Liver (tissue), 8 donors: ENCODE measurements at regions not wholly inside any gene's neighbourhood (a gene's known extent, or its start where the extent isn't known, plus 50 kb on each side); places are given as distances from the start of the nearest gene placed in this dataset.

Experiments used
- DNase-seq: peaks from one replicate; pipeline ENCODE4 v3.0.0-alpha.2; 2017; ENCODE audit warnings: low spot score
- H3K27ac ChIP-seq, 2 donors: one replicate each; pipeline ENCODE4 v1.7.0; 2013; ENCODE audit warnings: inconsistent platforms in 2 of 2, low read length in 2 of 2, control low read depth in 1 of 2, low read depth in 1 of 2, mild to moderate bottlenecking in 1 of 2
- H3K27me3 ChIP-seq, 4 donors: one replicate each; pipeline versions ENCODE4 v1.6.1 to v1.7.0; 2013; ENCODE audit warnings: low read length in 3 of 4, inconsistent platforms in 1 of 4, mild to moderate bottlenecking in 1 of 4, moderate library complexity in 1 of 4; ENCODE audit not compliant: control insufficient read depth in 4 of 4, insufficient read depth in 4 of 4
- H3K36me3 ChIP-seq, 4 donors: one replicate each; pipeline versions ENCODE4 v1.6.1 to v1.7.0; 2013; ENCODE audit warnings: low read length in 3 of 4, mild to moderate bottlenecking in 3 of 4, low read depth in 1 of 4, moderate library complexity in 1 of 4; ENCODE audit not compliant: control insufficient read depth in 4 of 4, insufficient read depth in 3 of 4
- H3K4me1 ChIP-seq, 4 donors: one replicate each; pipeline versions ENCODE4 v1.6.1 to v1.7.0; 2013; ENCODE audit warnings: low read length in 3 of 4, mild to moderate bottlenecking in 3 of 4, moderate library complexity in 1 of 4; ENCODE audit not compliant: control insufficient read depth in 4 of 4, insufficient read depth in 4 of 4
- H3K4me3 ChIP-seq, 3 donors: one replicate each; pipeline versions ENCODE4 v1.6.1 to v1.7.0; 2013; ENCODE audit warnings: low read length in 3 of 3, control low read depth in 1 of 3, low read depth in 1 of 3, mild to moderate bottlenecking in 1 of 3
- H3K9ac ChIP-seq, 2 donors: one replicate each; pipeline ENCODE4 v1.7.0; 2013; ENCODE audit warnings: low read length in 2 of 2, mild to moderate bottlenecking in 2 of 2, moderate library complexity in 2 of 2, control low read depth in 1 of 2, low read depth in 1 of 2
- H3K9me3 ChIP-seq, 4 donors: one replicate each; pipeline versions ENCODE4 v1.6.1 to v1.7.0; 2013; ENCODE audit warnings: low read length in 3 of 4; ENCODE audit not compliant: control insufficient read depth in 4 of 4
- CTCF ChIP-seq: fragments of 150-350 bp; IDR thresholded peaks from 2 replicates; pipeline ENCODE4 v1.5.1; 2017; ENCODE audit warnings: improper control_type of control experiment, low read depth, low read length; ENCODE audit not compliant: missing input control
- EGR1 ChIP-seq, 2 donors: IDR thresholded peaks; 2 replicates each; pipeline ENCODE4 v1.6.1; 2016 to 2018; ENCODE audit warnings: antibody characterized with exemption in 2 of 2, low read depth in 2 of 2
- FOXA1 ChIP-seq: IDR thresholded peaks from 2 replicates; pipeline ENCODE4 v1.6.1; 2016; ENCODE audit warnings: antibody characterized with exemption
- FOXA2 ChIP-seq: IDR thresholded peaks from 2 replicates; pipeline ENCODE4 v1.6.1; 2016; ENCODE audit warnings: antibody characterized with exemption
- HNF4A ChIP-seq, 2 donors: conservative IDR thresholded peaks; 2 replicates each; pipeline ENCODE4 v1.6.1; 2016; ENCODE audit warnings: antibody characterized with exemption in 2 of 2, mild to moderate bottlenecking in 2 of 2
- HNF4G ChIP-seq: IDR thresholded peaks from 2 replicates; pipeline ENCODE4 v1.6.1; 2016; ENCODE audit warnings: antibody characterized with exemption
- JUND ChIP-seq, 2 donors: IDR thresholded peaks; 2 replicates each; pipeline ENCODE4 v1.6.1; 2016; ENCODE audit warnings: antibody characterized with exemption in 2 of 2
- NR2F2 ChIP-seq: IDR thresholded peaks from 2 replicates; pipeline ENCODE4 v1.6.1; 2016; ENCODE audit warnings: antibody characterized with exemption
- RAD21 ChIP-seq, 2 donors: IDR thresholded peaks; 2 replicates each; pipeline ENCODE4 v1.6.1; 2016; ENCODE audit warnings: antibody characterized with exemption in 2 of 2, mild to moderate bottlenecking in 2 of 2
- RXRA ChIP-seq, 2 donors: IDR thresholded peaks; 2 replicates each; pipeline ENCODE4 v1.6.1; 2017 to 2018; ENCODE audit warnings: antibody characterized with exemption in 2 of 2, mild to moderate bottlenecking in 1 of 2
- SP1 ChIP-seq: IDR thresholded peaks from 2 replicates; pipeline ENCODE4 v1.6.1; 2018; ENCODE audit warnings: antibody characterized with exemption, mild to moderate bottlenecking
- TAF1 ChIP-seq: conservative IDR thresholded peaks from 2 replicates; pipeline ENCODE4 v1.6.1; 2016; ENCODE audit warnings: antibody characterized with exemption, mild to moderate bottlenecking
- YY1 ChIP-seq: IDR thresholded peaks from 2 replicates; pipeline ENCODE4 v1.6.1; 2016; ENCODE audit warnings: antibody characterized with exemption, mild to moderate bottlenecking
- ZBTB33 ChIP-seq: IDR thresholded peaks from 2 replicates; pipeline ENCODE4 v1.6.1; 2016; ENCODE audit warnings: antibody characterized with exemption
- WGBS: extraction: QIAGEN DNeasy Blood & Tissue Kit; methylation state at CpG from one replicate; pipeline ENCODE4 v1.1.7; 2013; 5-methylcytosine and 5-hydroxymethylcytosine counted together
- TF ChIP-seq, protein P1 (sequence below): IDR thresholded peaks from 2 replicates; pipeline ENCODE4 v1.6.1; 2016; ENCODE audit warnings: antibody characterized with exemption
- TF ChIP-seq, protein P2 (sequence below): IDR thresholded peaks from 2 replicates; pipeline ENCODE4 v1.6.1; 2016; ENCODE audit warnings: antibody characterized with exemption, mild to moderate bottlenecking
- donor health status: healthy.
- donor health status: healthy.
- donor health status: healthy.
- donor health status: healthy.
- donor health status: healthy.

DNA sequence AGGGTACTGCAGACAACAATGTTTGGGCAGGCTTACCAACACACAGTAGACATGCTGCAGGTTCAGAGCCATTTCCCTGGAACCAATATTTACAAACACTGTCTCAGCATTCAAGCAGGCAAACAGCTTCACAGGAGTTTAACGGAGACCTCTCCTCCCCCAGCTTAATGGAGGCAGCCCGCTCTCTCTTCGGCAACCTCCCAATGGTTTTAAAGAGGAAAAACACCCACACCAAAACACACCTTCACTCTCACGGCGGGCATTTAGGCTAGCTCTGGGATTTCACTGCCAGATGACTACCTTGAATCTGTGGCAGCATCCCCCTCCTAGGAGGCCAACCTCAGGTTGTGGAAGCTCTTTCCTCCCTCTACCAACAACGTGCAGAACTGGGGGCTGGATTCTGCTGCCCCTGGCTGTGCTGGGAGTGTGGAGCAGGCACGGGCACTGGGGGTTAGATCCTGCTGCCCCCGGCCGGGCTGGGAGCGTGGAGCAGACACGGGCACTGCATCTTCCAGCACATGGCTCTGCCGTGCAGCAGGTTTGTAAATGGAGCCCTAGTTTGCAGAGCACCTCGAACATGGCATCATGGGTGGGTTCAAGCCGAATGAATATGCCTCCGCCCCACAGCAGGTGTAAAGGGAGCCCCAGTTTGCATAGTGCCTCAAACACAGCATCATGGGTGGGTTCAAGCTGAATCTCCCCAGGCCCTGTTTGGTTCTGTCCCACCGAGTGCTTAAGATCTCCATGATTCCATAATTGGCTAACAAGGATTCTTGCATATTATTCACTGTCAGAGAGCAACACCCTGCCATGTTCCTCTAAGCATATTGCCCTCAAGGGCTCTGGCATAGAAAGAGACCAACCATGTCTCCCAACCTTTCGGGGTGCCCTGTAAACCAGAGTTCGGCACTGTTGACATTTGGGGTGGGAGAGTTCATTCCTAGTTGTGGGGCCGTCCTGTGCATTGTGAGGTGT, 86.4 kb downstream of the RBFOX3 start:
- Histone ChIP-seq H3K27me3 (peaks cover 0 to 8% (median 4%) of the 10 kb centered on the region in 4 donors), H3K9ac (no peak overlapping the region), H3K4me1 (no peaks in the 10 kb centered on the region), H3K4me3 (no peak overlapping the region), H3K36me3 (no peaks in the 10 kb centered on the region), H3K27ac (no peak overlapping the region), H3K9me3 (no peaks in the 10 kb centered on the region)
- TF ChIP-seq FOXA1, result no peak
- TF ChIP-seq JUND (IDR thresholded peaks at IDR 0.05), result no peak
- TF ChIP-seq HNF4A (conservative IDR thresholded peaks at IDR 0.05), result no peak
- no peak for TF ChIP-seq CTCF
- TF ChIP-seq HNF4G, result no peak
- no peak for TF ChIP-seq YY1
- TF ChIP-seq SP1, result no peak
- no peak for TF ChIP-seq EGR1 (IDR thresholded peaks at IDR 0.05; ENCODE audit: low read depth in 2 of 2)
- TF ChIP-seq, protein P1, sequence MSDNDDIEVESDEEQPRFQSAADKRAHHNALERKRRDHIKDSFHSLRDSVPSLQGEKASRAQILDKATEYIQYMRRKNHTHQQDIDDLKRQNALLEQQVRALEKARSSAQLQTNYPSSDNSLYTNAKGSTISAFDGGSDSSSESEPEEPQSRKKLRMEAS, result no peak
- TF ChIP-seq ZBTB33, result no peak
- no peak for TF ChIP-seq NR2F2
- no peak for TF ChIP-seq FOXA2
- TF ChIP-seq RXRA (IDR thresholded peaks at IDR 0.05), result no peak
- TF ChIP-seq, protein P2, sequence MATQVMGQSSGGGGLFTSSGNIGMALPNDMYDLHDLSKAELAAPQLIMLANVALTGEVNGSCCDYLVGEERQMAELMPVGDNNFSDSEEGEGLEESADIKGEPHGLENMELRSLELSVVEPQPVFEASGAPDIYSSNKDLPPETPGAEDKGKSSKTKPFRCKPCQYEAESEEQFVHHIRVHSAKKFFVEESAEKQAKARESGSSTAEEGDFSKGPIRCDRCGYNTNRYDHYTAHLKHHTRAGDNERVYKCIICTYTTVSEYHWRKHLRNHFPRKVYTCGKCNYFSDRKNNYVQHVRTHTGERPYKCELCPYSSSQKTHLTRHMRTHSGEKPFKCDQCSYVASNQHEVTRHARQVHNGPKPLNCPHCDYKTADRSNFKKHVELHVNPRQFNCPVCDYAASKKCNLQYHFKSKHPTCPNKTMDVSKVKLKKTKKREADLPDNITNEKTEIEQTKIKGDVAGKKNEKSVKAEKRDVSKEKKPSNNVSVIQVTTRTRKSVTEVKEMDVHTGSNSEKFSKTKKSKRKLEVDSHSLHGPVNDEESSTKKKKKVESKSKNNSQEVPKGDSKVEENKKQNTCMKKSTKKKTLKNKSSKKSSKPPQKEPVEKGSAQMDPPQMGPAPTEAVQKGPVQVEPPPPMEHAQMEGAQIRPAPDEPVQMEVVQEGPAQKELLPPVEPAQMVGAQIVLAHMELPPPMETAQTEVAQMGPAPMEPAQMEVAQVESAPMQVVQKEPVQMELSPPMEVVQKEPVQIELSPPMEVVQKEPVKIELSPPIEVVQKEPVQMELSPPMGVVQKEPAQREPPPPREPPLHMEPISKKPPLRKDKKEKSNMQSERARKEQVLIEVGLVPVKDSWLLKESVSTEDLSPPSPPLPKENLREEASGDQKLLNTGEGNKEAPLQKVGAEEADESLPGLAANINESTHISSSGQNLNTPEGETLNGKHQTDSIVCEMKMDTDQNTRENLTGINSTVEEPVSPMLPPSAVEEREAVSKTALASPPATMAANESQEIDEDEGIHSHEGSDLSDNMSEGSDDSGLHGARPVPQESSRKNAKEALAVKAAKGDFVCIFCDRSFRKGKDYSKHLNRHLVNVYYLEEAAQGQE, result no peak
- WGBS, result 56% methylated on average over 19 of the region's 19 CpGs
- DNase-seq, result no peak

DNA sequence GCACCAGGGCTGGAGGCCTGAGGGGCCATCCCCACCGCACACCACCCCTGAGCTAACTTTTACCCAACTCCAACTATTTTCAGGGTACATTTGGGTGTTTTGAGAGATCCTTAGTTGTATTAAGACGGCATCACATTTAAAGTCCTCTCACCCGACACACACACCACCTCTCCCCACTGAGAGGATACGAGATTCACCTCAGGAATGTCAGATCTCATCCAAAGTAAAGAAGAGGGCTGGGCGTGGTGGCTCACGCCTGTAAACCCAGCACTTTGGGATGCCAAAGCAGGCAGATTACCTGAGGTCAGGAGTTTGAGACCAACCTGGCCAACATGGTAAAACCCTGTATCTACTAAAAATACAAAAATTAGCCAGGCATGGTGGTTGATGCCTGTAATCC, 88.4 kb downstream of the RBFOX3 start:
- Histone ChIP-seq H3K36me3 (no peaks in the 10 kb centered on the region), H3K9me3 (no peaks in the 10 kb centered on the region), H3K9ac (no peak overlapping the region), H3K27ac (no peak overlapping the region), H3K27me3 (peaks cover 0 to 5% (median 2%) of the 10 kb centered on the region in 4 donors), H3K4me1 (no peaks in the 10 kb centered on the region), H3K4me3 (no peak overlapping the region)
- no peak for DNase-seq
- TF ChIP-seq HNF4A (conservative IDR thresholded peaks at IDR 0.05) (no peak), TAF1 (no peak), RAD21 (IDR thresholded peaks at IDR 0.05) (no peak), CTCF (no peak), ZBTB33 (no peak), RXRA (IDR thresholded peaks at IDR 0.05) (no peak), NR2F2 (no peak), FOXA1 (no peak), JUND (IDR thresholded peaks at IDR 0.05) (no peak)
- 72% methylated on average over 6 of the region's 6 CpGs for WGBS
